ENCODE measurements at regions not wholly inside any gene's neighbourhood (a gene's known extent, or its start where the extent isn't known, plus 50 kb on each side); places are given as distances from the start of the nearest gene placed in this dataset.

- TF ChIP-seq CTCF (IDR thresholded peaks at IDR 0.05; ENCODE audit: extremely low read depth in 1 of 2, insufficient read depth in 1 of 2, low read depth in 1 of 2, low read length in 2 of 2) (no peak), POLR2AphosphoS5 (IDR thresholded peaks at IDR 0.05; ENCODE audit: insufficient read depth, low read depth, low read length) (no peak), POLR2A (IDR thresholded peaks at IDR 0.05; ENCODE audit: low read depth, low read length) (no peak), FOS (IDR thresholded peaks at IDR 0.05; ENCODE audit: borderline replicate concordance, insufficient read depth, low read length) (no peak), EZH2 (IDR thresholded peaks at IDR 0.05; ENCODE audit: borderline replicate concordance, low read depth, low read length, severe bottlenecking) (no peak)
Measured at GRCh38 chr2:175631245-175631623, 370.8 kb downstream of the LNPK start.

Data from endothelial cell of umbilical vein (primary cell).